ENCODE measurements at regions not wholly inside any gene's neighbourhood (a gene's known extent, or its start where the extent isn't known, plus 50 kb on each side); places are given as distances from the start of the nearest gene placed in this dataset.

DNA sequence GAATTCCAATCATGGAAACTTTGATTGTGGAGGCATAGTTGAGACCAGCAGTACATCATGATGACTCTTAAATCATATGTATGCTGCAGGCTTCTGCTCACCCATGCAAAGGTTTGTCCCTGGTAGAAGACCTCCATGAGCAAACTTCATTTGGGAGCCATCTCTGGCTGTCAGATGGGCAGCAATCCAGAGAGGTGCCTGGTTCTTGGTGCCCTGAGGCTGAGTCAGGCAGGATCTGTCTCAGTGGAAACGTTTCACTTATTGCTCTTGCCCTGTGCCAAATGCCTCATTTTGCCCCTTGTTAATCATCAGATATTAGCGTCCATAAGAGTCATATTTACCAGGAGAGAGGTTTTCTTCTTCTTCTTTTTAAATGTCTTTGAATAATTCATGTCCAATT, 151.5 kb upstream of the CELF4 start:
- TF ChIP-seq, protein P1, sequence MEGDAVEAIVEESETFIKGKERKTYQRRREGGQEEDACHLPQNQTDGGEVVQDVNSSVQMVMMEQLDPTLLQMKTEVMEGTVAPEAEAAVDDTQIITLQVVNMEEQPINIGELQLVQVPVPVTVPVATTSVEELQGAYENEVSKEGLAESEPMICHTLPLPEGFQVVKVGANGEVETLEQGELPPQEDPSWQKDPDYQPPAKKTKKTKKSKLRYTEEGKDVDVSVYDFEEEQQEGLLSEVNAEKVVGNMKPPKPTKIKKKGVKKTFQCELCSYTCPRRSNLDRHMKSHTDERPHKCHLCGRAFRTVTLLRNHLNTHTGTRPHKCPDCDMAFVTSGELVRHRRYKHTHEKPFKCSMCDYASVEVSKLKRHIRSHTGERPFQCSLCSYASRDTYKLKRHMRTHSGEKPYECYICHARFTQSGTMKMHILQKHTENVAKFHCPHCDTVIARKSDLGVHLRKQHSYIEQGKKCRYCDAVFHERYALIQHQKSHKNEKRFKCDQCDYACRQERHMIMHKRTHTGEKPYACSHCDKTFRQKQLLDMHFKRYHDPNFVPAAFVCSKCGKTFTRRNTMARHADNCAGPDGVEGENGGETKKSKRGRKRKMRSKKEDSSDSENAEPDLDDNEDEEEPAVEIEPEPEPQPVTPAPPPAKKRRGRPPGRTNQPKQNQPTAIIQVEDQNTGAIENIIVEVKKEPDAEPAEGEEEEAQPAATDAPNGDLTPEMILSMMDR (conservative IDR thresholded peaks at IDR 0.05; ENCODE audit: low read depth in 2 of 2), result no peak
- TF ChIP-seq, protein P2, sequence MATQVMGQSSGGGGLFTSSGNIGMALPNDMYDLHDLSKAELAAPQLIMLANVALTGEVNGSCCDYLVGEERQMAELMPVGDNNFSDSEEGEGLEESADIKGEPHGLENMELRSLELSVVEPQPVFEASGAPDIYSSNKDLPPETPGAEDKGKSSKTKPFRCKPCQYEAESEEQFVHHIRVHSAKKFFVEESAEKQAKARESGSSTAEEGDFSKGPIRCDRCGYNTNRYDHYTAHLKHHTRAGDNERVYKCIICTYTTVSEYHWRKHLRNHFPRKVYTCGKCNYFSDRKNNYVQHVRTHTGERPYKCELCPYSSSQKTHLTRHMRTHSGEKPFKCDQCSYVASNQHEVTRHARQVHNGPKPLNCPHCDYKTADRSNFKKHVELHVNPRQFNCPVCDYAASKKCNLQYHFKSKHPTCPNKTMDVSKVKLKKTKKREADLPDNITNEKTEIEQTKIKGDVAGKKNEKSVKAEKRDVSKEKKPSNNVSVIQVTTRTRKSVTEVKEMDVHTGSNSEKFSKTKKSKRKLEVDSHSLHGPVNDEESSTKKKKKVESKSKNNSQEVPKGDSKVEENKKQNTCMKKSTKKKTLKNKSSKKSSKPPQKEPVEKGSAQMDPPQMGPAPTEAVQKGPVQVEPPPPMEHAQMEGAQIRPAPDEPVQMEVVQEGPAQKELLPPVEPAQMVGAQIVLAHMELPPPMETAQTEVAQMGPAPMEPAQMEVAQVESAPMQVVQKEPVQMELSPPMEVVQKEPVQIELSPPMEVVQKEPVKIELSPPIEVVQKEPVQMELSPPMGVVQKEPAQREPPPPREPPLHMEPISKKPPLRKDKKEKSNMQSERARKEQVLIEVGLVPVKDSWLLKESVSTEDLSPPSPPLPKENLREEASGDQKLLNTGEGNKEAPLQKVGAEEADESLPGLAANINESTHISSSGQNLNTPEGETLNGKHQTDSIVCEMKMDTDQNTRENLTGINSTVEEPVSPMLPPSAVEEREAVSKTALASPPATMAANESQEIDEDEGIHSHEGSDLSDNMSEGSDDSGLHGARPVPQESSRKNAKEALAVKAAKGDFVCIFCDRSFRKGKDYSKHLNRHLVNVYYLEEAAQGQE (IDR thresholded peaks at IDR 0.05; ENCODE audit: unreplicated experiment), result no peak
- TF ChIP-seq POLR2AphosphoS5 (IDR thresholded peaks at IDR 0.05; ENCODE audit: low read depth), result no peak

Data from GM23338 (cell line).